Mesothelial cell of epicardium (in vitro differentiated cells): ENCODE measurements at regions not wholly inside any gene's neighbourhood (a gene's known extent, or its start where the extent isn't known, plus 50 kb on each side); places are given as distances from the start of the nearest gene placed in this dataset.

Source experiments
- DNase-seq, 2 experiments: peaks; one replicate each; pipeline ENCODE4 v3.0.0; 2021; ENCODE audit warnings: low spot score in 2 of 2; ENCODE audit not compliant: unreplicated experiment in 2 of 2
- H3K27ac Mint-ChIP-seq: 2 replicates; pipeline ENCODE4 v1.8.0; 2021; ENCODE audit warnings: mixed read lengths
- H3K27me3 Mint-ChIP-seq: 2 replicates; pipeline ENCODE4 v1.8.0; 2021; ENCODE audit warnings: low read depth, mixed read lengths
- H3K36me3 Mint-ChIP-seq: 2 replicates; pipeline ENCODE4 v1.8.0; 2021; ENCODE audit warnings: mixed read lengths
- H3K4me1 Mint-ChIP-seq: 2 replicates; pipeline ENCODE4 v1.8.0; 2021; ENCODE audit warnings: mixed read lengths
- H3K4me3 Mint-ChIP-seq: 2 replicates; pipeline ENCODE4 v1.8.0; 2021; ENCODE audit warnings: mild to moderate bottlenecking, moderate library complexity, mixed read lengths
- H3K9me3 Mint-ChIP-seq: 2 replicates; pipeline ENCODE4 v1.8.0; 2021; ENCODE audit warnings: mixed read lengths
- TF ChIP-seq, protein P1 (sequence below): fragments of 200-600 bp; sonication (generic); IDR thresholded peaks from one replicate; pipeline ENCODE4 v1.5.0; 2021; ENCODE audit warnings: antibody characterized with exemption; ENCODE audit not compliant: unreplicated experiment

DNA sequence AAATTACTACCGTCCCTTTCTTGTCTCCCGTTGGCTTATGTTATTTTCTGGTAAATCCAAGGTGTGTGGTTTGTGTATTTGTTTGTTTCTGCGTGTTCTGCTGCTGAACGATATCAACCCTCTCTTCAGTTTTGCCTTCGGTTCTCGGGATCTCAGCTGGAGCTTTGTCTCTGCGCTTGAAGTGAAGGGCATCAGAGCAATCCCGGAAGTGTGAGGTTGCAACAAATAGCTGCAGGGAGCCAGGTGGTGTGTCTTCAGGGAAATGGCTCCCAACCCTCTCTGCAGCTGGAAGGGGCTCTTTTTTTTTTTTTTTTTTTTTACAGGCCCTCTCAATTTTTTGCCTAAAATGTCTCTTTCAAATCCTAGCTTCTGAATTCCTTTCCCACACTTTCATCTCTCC lies 116.4 kb upstream of the RGMA start:
- H3K36me3 Mint-ChIP-seq: no peaks in the 10 kb centered on the region
- H3K27ac Mint-ChIP-seq: no peak overlapping the region
- DNase-seq: no peak
- no peaks in the 10 kb centered on the region for H3K27me3 Mint-ChIP-seq
- TF ChIP-seq, protein P1, sequence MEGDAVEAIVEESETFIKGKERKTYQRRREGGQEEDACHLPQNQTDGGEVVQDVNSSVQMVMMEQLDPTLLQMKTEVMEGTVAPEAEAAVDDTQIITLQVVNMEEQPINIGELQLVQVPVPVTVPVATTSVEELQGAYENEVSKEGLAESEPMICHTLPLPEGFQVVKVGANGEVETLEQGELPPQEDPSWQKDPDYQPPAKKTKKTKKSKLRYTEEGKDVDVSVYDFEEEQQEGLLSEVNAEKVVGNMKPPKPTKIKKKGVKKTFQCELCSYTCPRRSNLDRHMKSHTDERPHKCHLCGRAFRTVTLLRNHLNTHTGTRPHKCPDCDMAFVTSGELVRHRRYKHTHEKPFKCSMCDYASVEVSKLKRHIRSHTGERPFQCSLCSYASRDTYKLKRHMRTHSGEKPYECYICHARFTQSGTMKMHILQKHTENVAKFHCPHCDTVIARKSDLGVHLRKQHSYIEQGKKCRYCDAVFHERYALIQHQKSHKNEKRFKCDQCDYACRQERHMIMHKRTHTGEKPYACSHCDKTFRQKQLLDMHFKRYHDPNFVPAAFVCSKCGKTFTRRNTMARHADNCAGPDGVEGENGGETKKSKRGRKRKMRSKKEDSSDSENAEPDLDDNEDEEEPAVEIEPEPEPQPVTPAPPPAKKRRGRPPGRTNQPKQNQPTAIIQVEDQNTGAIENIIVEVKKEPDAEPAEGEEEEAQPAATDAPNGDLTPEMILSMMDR: no peak
- no peak overlapping the region for H3K4me3 Mint-ChIP-seq
- H3K9me3 Mint-ChIP-seq: peaks cover 7% of the 10 kb centered on the region
- H3K4me1 Mint-ChIP-seq: peaks cover 10% of the 10 kb centered on the region

DNA sequence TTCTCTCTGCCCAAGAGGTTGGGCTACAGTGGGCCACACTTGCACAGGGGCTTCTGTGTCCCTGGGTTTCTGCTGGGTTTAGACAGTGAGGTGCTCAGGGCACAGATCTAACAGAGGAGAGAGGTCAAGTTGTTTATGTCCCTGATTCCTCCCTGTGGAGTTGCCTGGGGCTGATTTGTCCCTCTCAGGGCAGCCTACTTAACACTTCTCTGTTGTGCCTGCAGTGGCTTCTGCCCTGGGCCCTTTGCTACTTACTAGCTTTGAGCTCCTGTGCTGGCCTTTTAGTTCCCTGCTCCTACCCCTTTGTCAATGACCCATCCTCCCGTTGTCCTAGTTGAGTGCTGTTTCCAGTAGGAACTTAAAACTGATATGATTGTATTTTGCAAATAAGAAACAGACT lies 114.0 kb upstream of the RGMA start:
- TF ChIP-seq, protein P1: no peak
- Mint-ChIP-seq H3K9me3 (peaks cover 14% of the 10 kb centered on the region), H3K36me3 (no peaks in the 10 kb centered on the region), H3K27me3 (no peaks in the 10 kb centered on the region), H3K4me1 (peaks cover 12% of the 10 kb centered on the region), H3K27ac (no peak overlapping the region), H3K4me3 (no peak overlapping the region)
- DNase-seq: no peak

DNA sequence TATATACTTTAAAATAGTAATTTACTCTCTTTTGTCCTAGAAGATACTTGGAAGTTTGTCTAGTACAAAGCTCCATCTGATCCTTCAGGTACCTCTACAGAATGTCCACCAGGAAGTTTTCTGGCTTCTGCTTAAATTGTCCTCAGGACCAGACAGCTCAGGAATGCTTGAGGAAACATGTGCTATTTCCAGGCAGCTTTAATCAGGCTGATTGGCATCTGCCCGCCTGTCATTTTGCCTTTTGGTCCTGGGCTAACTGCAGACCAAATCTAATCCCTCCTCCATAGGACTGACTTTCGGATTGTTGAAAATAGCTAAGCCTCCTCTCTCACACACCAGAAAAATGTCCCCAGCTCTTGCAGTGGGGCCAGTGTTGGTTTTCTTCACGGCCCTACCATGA lies 113.4 kb upstream of the RGMA start:
- DNase-seq: no peak
- Mint-ChIP-seq H3K27ac (no peak overlapping the region), H3K36me3 (no peaks in the 10 kb centered on the region), H3K9me3 (peaks cover 19% of the 10 kb centered on the region), H3K4me3 (no peak overlapping the region), H3K27me3 (no peaks in the 10 kb centered on the region), H3K4me1 (peaks cover 12% of the 10 kb centered on the region)
- TF ChIP-seq, protein P1: no peak

DNA sequence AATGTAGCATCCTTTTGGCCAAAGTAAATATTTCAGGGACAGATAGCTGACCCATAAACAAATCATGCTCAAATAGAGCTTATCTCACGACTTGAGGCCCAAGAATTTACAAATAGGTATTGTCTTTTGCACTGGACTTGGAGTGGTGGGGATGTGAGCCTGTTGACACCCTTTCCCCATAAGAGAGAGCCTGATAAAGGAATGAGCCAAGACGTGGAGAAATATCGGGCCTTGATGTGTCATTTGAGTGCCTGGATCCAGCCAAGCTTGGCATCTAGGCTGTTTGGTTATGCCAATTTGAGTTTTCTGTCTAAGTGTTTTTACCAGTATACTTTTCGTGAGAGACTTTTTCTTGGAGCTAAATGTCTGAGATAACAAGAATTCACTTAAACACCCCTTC lies 112.9 kb upstream of the RGMA start:
- Mint-ChIP-seq H3K4me1 (peaks cover 12% of the 10 kb centered on the region), H3K36me3 (no peaks in the 10 kb centered on the region), H3K4me3 (no peak overlapping the region), H3K27ac (no peak overlapping the region), H3K9me3 (peaks cover 21% of the 10 kb centered on the region), H3K27me3 (no peaks in the 10 kb centered on the region)
- TF ChIP-seq, protein P1: no peak
- DNase-seq: no peak

DNA sequence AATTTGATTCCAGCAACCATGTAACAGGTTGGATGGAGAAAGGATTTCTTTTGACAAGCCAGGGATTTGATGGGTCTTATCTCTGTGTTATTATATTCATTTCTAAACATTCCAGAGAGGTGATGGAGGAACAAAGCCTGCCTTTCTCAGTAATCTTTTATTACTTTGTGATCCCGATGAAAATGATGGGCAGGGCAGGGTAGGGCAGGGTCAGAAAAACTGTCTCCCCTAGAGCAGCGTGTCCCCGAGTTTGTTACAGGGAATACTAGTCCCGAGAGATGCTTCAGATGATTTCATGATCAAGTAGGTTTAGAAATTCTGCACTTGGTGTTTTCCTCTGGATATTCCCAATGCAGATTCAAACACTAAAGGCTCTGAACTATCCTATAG lies 111.8 kb upstream of the RGMA start:
- Mint-ChIP-seq H3K4me1 (peaks cover 12% of the 10 kb centered on the region), H3K9me3 (peaks cover 29% of the 10 kb centered on the region), H3K36me3 (no peaks in the 10 kb centered on the region), H3K27me3 (no peaks in the 10 kb centered on the region), H3K27ac (no peak overlapping the region), H3K4me3 (no peak overlapping the region)
- no peak for DNase-seq
- TF ChIP-seq, protein P1: no peak
